Peyer's patch (tissue), 4 donors: ENCODE measurements at regions not wholly inside any gene's neighbourhood (a gene's known extent, or its start where the extent isn't known, plus 50 kb on each side); places are given as distances from the start of the nearest gene placed in this dataset.

ENCODE experiments used
- DNase-seq, 3 donors: peaks; one replicate each; pipeline ENCODE4 v3.0.0-alpha.2; 2017 to 2019
- H3K27ac ChIP-seq, 4 donors: fragments of 200-600 bp; sonication (generic); one replicate each; pipeline ENCODE4 v1.5.1; 2016 to 2019
- H3K27me3 ChIP-seq, 2 donors: fragments of 200-600 bp; sonication (generic); one replicate each; pipeline ENCODE4 v1.5.1; 2019
- H3K36me3 ChIP-seq, 3 donors: fragments of 200-600 bp; sonication (generic); one replicate each; pipeline ENCODE4 v1.5.1; 2016 to 2019
- H3K4me1 ChIP-seq, 4 donors: fragments of 200-600 bp; sonication (generic); one replicate each; pipeline ENCODE4 v1.5.1; 2016 to 2019
- H3K4me3 ChIP-seq, 4 donors: fragments of 200-600 bp; sonication (generic); 1 replicate in 3 of 4; 2 replicates in 1 of 4; pipeline ENCODE4 v1.5.1; 2016 to 2019; ENCODE audit warnings: mild to moderate bottlenecking in 1 of 4
- H3K9me3 ChIP-seq, 4 donors: fragments of 200-600 bp; sonication (generic); one replicate each; pipeline ENCODE4 v1.5.1; 2016 to 2019; ENCODE audit warnings: mild to moderate bottlenecking in 1 of 4
- POLR2A ChIP-seq, 2 donors: fragments of 450-650 bp; IDR thresholded peaks; one replicate each; pipeline ENCODE4 v1.5.1; 2017; ENCODE audit warnings: antibody characterized with exemption in 2 of 2, mild to moderate bottlenecking in 2 of 2, moderate library complexity in 2 of 2
- TF ChIP-seq, protein P1 (sequence below), 6 experiments: fragments of 450-650 bp in 4 of 6; fragments of 200-600 bp in 2 of 6; sonication (generic) in 1 of 6; IDR thresholded peaks; one replicate each; pipeline ENCODE4 v1.5.1; 2017 to 2019; ENCODE audit warnings: antibody characterized with exemption in 6 of 6, mild to moderate bottlenecking in 3 of 6, moderate library complexity in 1 of 6

DNA sequence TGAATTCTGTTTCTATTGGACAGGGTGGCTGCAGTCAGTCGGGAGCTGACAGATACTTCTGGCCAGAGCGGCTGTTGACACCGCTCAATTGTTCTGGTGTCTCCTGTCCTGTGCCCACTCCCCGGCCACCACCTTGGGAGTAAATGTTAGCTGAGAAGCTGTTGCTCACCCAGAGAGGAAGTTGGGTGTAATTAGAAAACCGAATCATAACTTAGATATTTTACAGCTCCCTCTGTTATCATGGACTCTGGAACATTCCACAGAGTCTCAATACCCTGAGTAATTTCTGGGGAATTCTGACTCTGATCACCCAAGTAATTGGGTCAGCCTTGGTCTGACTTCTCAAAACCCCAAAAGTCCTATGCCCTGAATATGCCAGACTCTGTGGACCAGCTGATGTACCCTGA, 58.3 kb upstream of the RFLNA start:
- Histone ChIP-seq H3K27ac (no peak overlapping the region), H3K4me1 (peaks cover 0 to 18% (median 4%) of the 10 kb centered on the region in 4 donors), H3K4me3 (no peak overlapping the region), H3K27me3 (no peaks in the 10 kb centered on the region), H3K36me3 (no peaks in the 10 kb centered on the region), H3K9me3 (no peaks in the 10 kb centered on the region)
- DNase-seq = no peak
- no peak for TF ChIP-seq POLR2A (IDR thresholded peaks at IDR 0.05)
- TF ChIP-seq, protein P1, sequence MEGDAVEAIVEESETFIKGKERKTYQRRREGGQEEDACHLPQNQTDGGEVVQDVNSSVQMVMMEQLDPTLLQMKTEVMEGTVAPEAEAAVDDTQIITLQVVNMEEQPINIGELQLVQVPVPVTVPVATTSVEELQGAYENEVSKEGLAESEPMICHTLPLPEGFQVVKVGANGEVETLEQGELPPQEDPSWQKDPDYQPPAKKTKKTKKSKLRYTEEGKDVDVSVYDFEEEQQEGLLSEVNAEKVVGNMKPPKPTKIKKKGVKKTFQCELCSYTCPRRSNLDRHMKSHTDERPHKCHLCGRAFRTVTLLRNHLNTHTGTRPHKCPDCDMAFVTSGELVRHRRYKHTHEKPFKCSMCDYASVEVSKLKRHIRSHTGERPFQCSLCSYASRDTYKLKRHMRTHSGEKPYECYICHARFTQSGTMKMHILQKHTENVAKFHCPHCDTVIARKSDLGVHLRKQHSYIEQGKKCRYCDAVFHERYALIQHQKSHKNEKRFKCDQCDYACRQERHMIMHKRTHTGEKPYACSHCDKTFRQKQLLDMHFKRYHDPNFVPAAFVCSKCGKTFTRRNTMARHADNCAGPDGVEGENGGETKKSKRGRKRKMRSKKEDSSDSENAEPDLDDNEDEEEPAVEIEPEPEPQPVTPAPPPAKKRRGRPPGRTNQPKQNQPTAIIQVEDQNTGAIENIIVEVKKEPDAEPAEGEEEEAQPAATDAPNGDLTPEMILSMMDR (IDR thresholded peaks at IDR 0.05) = no peak

DNA sequence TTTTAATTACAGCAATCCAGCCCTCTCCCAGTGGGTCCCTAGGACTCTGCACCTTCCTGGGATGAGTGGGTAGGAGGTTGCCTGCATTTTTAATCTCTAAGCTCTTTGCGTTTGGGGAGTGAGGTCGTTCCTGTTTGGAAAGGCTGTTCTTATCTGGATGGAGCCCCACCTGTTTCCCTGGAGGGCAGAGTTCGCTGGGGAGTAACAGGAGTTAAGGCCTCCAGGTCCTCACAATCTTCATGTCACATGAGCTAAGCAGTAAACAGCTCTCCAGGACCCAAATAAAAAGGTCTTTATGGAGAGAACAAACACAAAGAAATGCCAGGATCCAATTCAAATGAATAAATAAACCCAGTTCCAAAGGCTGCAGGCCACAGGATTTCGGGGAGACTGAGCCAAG, 56.0 kb upstream of the RFLNA start:
- no peaks in the 10 kb centered on the region for H3K36me3 ChIP-seq
- H3K27ac ChIP-seq = peak overlapping the region in 3 of 4 donors; percentile 12 to 73 (median 60)

DNA sequence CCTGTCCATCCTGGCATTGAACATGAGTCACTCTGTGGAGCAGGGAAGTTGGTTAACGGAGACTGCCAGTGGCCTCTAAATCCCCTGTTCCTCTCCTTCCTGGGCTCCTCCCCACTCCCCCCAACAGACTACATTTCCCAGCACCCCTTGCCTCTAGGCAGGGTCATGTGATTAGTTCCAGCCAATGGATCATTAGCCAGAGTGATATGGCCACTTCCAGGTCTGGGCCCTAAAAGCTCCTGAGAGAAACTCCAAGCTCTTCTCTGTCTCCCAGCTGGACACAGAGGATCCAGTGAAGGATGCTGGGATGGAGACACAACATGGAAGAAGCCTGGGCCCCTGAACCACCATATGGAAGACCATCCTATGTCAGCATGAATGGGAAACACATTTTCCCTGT, 54.4 kb upstream of the RFLNA start:
- Histone ChIP-seq H3K4me1 (peaks cover 0 to 12% (median 0%) of the 10 kb centered on the region in 4 donors), H3K27ac (peak overlapping the region in 1 of 4 donors; percentile 73), H3K36me3 (no peaks in the 10 kb centered on the region), H3K4me3 (no peak overlapping the region), H3K9me3 (no peaks in the 10 kb centered on the region), H3K27me3 (no peaks in the 10 kb centered on the region)
- no peak for DNase-seq
- TF ChIP-seq POLR2A (IDR thresholded peaks at IDR 0.05) = no peak
- TF ChIP-seq, protein P1 (IDR thresholded peaks at IDR 0.05) = no peak

More for the DNA sequence above, 56.0 kb upstream of the RFLNA start:
- TF ChIP-seq, protein P1 (IDR thresholded peaks at IDR 0.05) = no peak
- no peak for TF ChIP-seq POLR2A (IDR thresholded peaks at IDR 0.05)
- peaks cover 0 to 12% (median 0%) of the 10 kb centered on the region in 4 donors for H3K4me1 ChIP-seq
- peak in 2 of 3 donors; percentile 70 to 77 for DNase-seq
- no peaks in the 10 kb centered on the region for H3K27me3 ChIP-seq
- H3K4me3 ChIP-seq = no peak overlapping the region
- no peaks in the 10 kb centered on the region for H3K9me3 ChIP-seq

DNA sequence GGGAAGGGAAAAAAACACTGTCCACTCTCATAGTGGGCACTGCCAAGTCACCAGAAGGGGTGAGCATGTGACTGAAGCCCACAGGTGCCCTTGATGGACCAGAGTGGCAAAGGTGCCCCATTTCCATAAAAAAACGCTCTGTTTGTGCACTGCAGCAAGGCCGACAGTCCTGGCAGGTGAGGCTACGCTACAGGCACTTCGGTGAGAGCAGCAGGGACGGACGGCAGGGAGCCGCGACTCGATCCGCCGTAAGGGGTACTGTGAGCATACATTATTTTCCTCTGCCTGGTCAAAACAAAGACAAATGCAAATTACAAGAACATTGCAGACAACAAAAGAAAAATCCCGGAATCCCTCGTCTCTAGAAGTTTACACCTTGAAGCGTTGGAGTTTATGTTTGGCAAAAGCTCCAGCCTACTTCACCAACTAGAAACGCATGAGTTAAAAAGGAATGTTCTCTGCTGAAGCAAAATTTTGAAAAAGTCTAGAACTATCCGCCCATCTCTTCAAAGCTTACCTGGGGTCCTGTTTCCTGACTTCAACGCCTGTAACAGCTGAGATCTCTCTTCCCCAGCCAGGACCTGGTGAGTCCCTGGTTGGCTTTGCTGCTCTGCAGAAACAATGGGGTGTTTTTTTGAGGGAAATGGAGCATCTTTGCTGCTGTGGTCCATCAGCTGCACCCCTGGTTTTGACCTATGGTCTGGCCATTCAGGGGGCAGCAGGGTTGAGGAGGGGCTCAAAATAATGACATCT, 52.9 kb upstream of the RFLNA start:
- Histone ChIP-seq H3K9me3 (no peaks in the 10 kb centered on the region), H3K36me3 (no peaks in the 10 kb centered on the region), H3K27me3 (no peaks in the 10 kb centered on the region), H3K4me3 (no peak overlapping the region), H3K27ac (no peak overlapping the region), H3K4me1 (peaks cover 0 to 19% (median 0%) of the 10 kb centered on the region in 4 donors)
- DNase-seq = no peak
- TF ChIP-seq POLR2A (IDR thresholded peaks at IDR 0.05) = no peak
- TF ChIP-seq, protein P1 (IDR thresholded peaks at IDR 0.05) = no peak

DNA sequence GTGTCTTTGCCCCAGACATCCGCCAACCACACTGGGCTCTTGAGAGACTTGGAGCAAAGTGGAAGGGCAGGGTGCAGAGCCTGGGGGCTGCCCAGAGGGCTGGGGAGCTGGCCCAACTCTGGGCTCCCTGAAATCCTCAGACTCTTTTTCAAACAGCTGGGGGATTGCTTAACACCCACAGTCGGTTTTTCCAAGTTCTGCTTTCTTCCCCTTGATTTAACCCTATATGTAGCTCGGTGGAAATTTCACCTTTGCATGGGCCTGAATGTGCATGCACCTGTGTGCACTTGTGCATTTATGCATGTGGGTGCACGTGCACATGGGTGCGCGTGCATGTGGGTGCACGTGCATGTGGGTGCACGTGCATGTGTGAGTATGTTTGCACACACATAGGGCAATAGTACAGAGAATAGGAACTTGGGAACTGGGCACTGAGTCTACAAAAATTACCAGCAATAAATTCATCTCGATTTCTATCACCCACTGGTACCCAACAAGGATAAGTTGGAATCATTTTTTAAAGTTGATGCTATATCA, 52.3 kb upstream of the RFLNA start:
- H3K27me3 ChIP-seq = no peaks in the 10 kb centered on the region
- DNase-seq = no peak
- peaks cover 0 to 21% (median 0%) of the 10 kb centered on the region in 4 donors for H3K4me1 ChIP-seq
- H3K4me3 ChIP-seq = no peak overlapping the region
- TF ChIP-seq POLR2A (IDR thresholded peaks at IDR 0.05) = no peak
- TF ChIP-seq, protein P1 (IDR thresholded peaks at IDR 0.05) = no peak
- no peaks in the 10 kb centered on the region for H3K36me3 ChIP-seq
- no peak overlapping the region for H3K27ac ChIP-seq
- no peaks in the 10 kb centered on the region for H3K9me3 ChIP-seq
